NCI-H1694 treated with DMSO at 0.1 percent for 48 hours (cell line): ENCODE measurements at regions not wholly inside any gene's neighbourhood (a gene's known extent, or its start where the extent isn't known, plus 50 kb on each side); places are given as distances from the start of the nearest gene placed in this dataset.
A peak's percentile ranks its signal among the peaks of the same experiment; 100 is the strongest.
"Not testable (repeated sequence)": the region's sequence is repeated elsewhere in the genome, so short reads cannot be mapped to it uniquely, and the experiment has no call there.

Source experiments
- DNase-seq: peaks from one replicate; lab custom pipeline; 2025; lab: John Stamatoyannopoulos, UW

DNA sequence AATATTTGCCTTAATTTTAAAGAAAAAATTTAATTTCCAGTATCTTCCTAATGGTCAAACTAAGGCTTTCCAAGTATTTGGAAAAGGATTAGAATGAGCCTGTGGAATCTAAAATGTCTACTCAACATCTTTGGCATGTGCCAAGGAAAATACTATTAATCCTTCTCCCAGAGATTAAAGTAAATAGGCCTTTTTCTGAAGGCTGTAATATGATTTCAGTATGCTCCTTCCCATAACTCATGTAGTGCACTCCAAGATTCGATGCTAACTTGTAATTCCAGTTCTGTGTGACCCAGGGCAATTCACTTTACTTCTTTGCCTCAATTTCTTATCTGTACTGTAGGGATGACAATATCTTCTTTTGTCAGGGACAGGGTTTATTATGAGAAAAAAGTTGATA lies 196.9 kb downstream of the ZIC5 start:
- no peak for DNase-seq

- no peak for DNase-seq
Observed at GRCh38 chr13:99768986-99769385, 202.6 kb downstream of the ZIC5 start.

- peak; percentile 37 for DNase-seq
Observed at GRCh38 chr13:99766641-99767045, 204.9 kb downstream of the ZIC5 start.

DNA sequence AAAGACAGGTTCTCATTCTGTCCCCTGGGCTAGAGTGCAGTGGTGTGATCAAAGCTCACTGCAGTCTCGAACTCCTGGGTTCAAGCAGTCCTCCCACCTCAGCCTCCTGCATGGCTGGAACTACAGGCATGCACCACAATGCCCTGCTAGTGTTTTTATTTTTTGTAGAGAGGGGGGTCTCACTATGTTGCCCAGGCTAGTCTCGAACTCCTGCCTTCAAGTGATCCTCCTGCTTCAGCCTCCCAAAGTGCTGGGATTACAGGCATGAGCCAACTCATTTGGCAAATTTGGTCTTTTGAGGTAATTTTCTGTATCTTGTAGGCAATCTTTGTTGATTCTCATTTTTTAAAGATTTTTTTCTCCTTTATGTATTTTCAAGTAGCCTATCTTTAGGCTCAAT lies 205.7 kb downstream of the ZIC5 start:
- DNase-seq = no peak

- DNase-seq = peak; percentile 28
Observed at GRCh38 chr13:99760456-99760855, 211.1 kb downstream of the ZIC5 start.

DNA sequence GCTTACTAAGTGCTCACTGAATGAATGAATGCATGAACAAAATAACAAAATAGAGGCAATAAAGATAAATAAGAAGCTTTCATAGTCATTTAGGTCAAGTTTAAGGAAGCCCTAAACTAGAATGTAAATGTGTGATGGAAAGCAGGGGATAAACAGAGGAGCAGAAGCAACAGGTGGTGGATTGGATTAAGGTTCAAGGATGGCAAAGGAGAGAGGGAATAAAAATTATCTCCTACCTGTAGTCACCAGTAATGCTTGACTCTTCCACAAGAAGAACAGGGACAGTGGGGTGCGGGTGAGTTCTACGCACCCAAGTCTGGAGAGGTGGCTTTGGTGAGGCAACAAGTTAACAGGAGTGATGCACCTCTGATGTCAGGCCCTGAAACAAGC lies 212.4 kb downstream of the ZIC5 start:
- no peak for DNase-seq

DNA sequence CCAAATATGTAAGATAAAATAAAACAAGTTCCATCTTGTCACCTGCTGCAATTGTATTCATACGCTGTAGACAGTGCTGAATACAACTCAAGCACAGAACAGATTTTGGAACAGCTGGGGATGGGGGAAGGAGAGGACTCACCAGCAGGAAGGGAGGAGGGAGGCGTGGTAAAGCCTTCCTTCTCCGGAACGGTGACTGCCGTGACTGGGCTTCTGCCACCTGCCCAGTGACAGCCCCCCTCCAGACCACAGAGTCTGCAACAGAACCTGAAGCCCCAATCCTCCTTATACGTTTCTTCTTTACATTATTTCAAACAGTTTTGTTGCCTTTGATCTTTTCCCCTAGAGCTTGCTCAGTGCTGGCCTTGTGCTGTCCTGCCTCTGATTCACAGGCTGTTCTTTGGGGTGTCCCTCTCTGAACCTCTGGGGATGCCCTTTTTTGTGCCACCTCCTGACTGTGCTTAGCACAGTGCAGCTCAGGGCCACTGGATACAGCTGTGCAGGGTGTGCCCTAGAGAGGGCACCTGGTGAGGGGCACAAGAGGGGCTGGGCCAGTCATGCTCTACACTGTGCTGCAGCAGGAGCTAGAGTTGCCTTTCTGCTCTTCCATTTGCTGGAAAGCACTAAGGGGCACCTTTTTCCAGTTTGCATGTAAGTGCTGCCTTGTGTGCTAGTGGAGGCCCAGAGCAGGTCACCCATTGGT lies 213.0 kb downstream of the ZIC5 start:
- peak; percentile 58 for DNase-seq

DNA sequence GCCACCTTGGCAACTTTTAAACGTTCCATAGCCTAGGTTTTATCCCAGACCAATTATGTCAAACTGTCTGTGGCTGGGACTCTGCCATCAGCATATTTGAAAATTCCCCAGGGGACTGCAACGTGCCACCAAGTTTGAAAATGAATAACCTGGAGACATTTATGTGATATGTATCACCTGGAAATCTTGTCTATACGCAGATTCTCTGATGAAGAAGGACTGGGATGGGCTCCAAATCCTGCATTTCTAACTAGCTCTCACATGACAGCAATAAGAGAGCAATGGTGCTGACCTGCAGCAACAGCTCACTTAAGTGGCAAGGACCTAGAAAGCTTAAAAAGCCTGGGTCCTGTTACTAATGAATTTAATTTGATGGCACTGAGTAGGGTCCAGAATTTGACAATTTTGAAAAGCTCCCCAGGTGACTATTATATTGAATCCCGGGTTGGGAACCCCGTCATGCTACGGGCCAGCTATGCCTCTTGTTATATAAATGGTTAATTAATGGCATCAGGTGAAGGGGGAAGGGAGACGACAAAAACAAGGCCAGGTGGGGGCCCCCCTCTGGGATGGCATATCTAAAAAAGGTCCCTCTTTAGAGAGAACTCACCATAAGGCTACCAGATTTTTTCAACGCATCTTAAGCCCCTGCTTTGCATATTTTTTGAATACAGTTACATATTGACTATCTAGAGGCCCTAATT lies 213.7 kb downstream of the ZIC5 start:
- peak; percentile 98 for DNase-seq

DNA sequence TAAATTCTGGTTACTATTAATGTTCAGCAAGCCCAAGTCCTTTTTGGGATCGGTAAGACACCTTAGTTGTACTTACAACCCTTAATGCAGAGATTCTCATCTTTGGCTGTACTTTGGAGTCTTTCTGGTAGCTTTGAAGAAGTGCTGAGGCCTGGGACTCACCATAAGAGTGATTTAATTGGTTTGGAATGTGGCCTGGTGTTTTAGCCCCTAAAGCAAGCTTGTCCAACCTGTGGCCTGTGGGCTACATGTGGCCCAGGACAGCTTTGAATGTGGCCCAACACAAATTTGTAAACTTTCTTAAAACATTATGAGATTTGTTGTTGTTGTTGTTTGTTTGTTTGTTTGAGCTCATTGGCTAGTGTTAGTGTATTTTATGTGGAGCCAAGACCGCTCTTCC lies 215.3 kb downstream of the ZIC5 start:
- no peak for DNase-seq

GRCh38 chr13:99754750-99755149 lies 216.8 kb downstream of the ZIC5 start:
- not testable (repeated sequence) for DNase-seq

DNA sequence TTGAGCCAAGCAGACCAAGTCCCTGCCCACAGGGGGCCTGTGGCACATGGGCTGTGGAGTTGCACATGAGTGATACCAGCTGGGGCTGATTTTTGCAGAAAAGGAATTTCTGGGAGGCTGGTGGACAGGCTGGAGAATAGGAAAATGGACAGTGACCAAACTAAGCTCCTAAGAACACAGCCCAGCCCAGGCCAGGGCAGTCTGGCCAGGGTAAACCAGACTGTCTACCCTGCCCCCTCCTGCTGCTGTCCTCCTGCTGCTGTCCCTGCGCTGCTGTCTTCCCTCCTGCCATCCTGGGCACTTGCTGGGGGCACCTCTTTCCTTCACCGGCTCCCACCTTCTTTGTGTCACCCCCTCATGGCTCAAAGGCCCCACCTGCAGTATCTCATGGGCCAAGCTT lies 219.2 kb downstream of the ZIC5 start:
- no peak for DNase-seq

GRCh38 chr13:99751517-99752199 lies 219.9 kb downstream of the ZIC5 start:
- no peak for DNase-seq

DNA sequence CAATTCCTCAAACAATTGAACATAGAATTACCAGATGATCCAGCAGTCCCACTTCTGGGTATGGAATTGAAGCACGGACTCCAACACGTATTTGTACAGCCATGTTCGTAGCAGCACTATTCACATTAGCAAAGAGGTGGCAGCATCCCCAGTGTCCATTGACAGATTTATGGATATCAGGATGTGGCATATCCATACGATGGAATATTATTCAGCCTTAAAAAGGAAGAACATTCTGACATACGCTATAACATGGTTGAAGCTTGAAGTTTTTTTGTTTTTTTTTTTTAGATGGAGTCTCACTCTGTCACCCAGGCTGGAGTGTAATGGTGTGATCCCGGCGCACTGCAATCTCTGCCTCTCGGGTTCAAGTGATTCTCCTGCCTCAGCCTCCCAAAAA lies 220.6 kb downstream of the ZIC5 start:
- DNase-seq = no peak

DNA sequence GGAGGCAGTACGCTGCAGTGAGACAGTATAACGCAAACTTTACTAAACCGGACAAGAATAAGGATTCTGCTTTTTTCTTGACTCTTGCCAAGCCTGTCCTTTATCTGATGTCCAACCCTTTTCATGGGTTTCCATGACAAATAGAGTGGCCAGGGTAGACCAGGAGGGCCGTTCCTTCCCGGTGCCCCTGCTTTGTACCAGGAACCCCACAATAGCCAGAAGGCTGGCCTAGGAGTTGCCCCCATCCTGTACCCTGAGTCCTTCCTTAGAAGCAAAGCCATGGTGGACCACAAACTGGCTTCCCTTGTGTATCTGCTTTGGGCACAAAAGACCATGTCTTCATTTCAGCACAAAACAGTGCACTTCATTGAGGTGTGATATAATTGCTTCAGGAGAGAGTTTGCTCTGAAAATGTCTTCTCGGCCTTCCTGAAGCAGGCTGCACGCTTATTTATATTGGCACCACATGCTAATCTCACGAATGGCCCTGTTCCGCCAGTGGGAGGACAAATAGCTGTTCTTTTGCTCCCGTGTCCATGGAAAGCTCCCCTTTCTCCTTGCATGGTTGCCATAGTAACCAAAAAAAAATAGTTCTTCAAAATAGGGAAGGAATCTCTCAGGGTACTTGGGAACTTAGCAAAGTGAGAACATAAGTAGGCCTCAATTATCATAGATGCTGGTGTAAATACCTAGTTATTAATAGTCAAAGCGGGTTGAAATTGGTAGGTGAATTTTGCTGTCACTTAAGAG lies 222.1 kb downstream of the ZIC5 start:
- no peak for DNase-seq

DNA sequence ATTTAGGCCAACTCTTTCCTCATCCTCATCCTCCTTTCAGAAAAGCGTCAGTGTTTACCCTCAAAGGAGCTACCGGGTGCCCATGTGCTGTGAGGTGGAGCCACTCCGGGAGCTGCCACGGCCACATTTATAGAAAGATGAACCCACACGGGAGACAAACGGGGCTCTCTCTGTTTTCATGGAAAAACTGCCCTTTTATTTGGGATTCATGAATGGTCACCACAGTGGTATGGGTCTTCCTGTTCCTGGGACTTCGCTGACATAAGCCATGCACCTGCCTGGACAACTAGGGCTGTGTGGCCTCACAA lies 224.2 kb downstream of the ZIC5 start:
- DNase-seq = no peak

GRCh38 chr13:99746637-99747402 lies 224.7 kb downstream of the ZIC5 start:
- DNase-seq = no peak

DNA sequence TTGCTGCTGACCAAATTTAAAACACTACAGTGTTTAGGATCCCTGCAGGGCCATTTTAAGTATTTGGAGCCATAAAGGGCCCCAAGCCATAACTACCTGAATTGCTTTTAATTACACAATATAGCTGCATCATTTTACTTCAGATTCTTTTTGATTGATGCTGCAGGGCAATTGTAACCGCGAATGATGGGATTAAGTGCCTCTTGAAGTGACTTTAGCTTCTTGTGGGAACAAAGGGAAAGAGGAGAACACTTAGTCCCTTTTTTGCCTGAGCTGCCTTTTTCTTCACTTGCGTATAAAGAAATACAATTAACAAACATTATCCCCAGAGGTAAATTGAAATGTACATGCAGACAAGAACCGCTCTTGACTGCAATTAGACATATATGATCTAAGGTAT lies 228.5 kb downstream of the ZIC5 start:
- no peak for DNase-seq

- DNase-seq = no peak
Observed at GRCh38 chr13:99741960-99742359, 229.6 kb downstream of the ZIC5 start.

- DNase-seq = no peak
Observed at GRCh38 chr13:99740251-99740979, 231.2 kb downstream of the ZIC5 start.

DNA sequence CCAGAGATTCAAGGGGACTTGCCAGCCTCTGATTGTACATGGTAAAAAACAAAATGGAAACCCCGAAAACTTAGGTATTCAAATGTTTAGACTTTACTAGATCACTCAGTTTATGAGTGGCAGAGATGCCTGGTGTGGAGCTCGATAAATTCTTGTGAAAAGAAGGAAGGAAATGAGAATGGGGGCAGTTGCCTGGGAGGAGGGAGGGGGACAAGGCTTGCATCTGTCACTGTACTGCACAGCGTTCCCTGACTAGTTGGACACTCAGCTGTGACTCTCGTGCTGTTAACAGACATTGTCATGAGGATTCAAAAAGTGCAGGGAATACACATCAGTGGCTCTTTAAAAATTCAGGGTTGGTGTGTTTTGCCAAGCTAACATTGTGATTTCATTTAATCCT lies 232.9 kb downstream of the ZIC5 start:
- DNase-seq = no peak
